ENCODE measurements at regions not wholly inside any gene's neighbourhood (a gene's known extent, or its start where the extent isn't known, plus 50 kb on each side); places are given as distances from the start of the nearest gene placed in this dataset.

DNA sequence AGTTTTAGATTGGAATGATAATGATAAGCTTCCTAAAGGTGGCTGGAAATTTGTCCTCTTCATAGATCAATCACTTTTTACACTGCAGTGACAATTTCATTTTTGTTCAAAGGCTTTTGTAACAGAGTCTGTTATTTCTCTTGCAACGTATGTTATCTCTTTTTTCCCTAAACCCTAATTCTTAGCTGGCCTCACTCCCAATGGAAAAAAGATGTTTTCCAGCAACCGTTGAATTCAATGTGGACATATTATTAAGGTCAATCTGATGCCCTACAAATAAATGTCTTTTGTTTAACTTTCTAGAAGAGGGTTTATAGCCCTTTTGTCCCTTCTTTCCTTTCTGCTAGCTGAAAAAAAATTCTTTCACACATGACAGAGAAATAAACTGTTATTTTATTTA lies 192.7 kb upstream of the NWD2 start:
- TF ChIP-seq, protein P1, sequence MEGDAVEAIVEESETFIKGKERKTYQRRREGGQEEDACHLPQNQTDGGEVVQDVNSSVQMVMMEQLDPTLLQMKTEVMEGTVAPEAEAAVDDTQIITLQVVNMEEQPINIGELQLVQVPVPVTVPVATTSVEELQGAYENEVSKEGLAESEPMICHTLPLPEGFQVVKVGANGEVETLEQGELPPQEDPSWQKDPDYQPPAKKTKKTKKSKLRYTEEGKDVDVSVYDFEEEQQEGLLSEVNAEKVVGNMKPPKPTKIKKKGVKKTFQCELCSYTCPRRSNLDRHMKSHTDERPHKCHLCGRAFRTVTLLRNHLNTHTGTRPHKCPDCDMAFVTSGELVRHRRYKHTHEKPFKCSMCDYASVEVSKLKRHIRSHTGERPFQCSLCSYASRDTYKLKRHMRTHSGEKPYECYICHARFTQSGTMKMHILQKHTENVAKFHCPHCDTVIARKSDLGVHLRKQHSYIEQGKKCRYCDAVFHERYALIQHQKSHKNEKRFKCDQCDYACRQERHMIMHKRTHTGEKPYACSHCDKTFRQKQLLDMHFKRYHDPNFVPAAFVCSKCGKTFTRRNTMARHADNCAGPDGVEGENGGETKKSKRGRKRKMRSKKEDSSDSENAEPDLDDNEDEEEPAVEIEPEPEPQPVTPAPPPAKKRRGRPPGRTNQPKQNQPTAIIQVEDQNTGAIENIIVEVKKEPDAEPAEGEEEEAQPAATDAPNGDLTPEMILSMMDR (IDR thresholded peaks at IDR 0.05; ENCODE audit: borderline replicate concordance, extremely low read depth, low read length, poor library complexity, severe bottlenecking), result no peak
- TF ChIP-seq EZH2 (IDR thresholded peaks at IDR 0.05; ENCODE audit: borderline replicate concordance, low read depth, low read length, severe bottlenecking), result no peak
